K562 (cell line): ENCODE measurements at regions not wholly inside any gene's neighbourhood (a gene's known extent, or its start where the extent isn't known, plus 50 kb on each side); places are given as distances from the start of the nearest gene placed in this dataset.
A peak's percentile ranks its signal among the peaks of the same experiment; 100 is the strongest.

Experiments
- ATAC-seq: fragments of 200-7000 bp; cut with Tn5 transposase; 3 replicates; pipeline ENCODE4 v1.9.1; 2020; ENCODE audit warnings: moderate library complexity
- BruUV-seq: library from RNA; stranded (reverse); fragments of 400-500 nt; replicated peaks from 2 replicates; lab custom pipeline; 2021; lab: Mats Ljungman, UMichigan
- CTCF ChIA-PET: fragments of 300-600 bp; formaldehyde crosslinking; extraction: SDS; loops from one replicate; lab custom pipeline; 2021; ENCODE audit warnings: low intra/inter-chr PET ratio; lab: Yijun Ruan, JAX
- POLR2A ChIA-PET: fragments of 300-600, 350-650 bp; sonication (Branson Sonifier 250); formaldehyde crosslinking; extraction: SDS; loops from one replicate; lab custom pipeline; 2021; ENCODE audit warnings: antibody characterized with exemption, inconsistent platforms; lab: Yijun Ruan, JAX
- DNase-seq, 4 experiments: peaks; one replicate each; pipeline versions ENCODE4 v3.0.0 to v3.0.0-alpha.2; 2011 to 2018; ENCODE audit warnings: low spot score in 3 of 4, mixed read lengths in 3 of 4; ENCODE audit errors: extremely low read depth in 1 of 4
- FAIRE-seq: peaks from 2 replicates; lab custom pipeline; 2011; peaks lifted over from hg19 to GRCh38; lab: Jason Lieb, UNC
- H2AFZ ChIP-seq: 2 replicates; pipeline ENCODE4 v1.6.0; 2011; ENCODE audit warnings: low read depth, low read length, control low read depth, inconsistent platforms
- H3K27ac ChIP-seq: fragments of 200-600 bp; 3 replicates; pipeline ENCODE4 v1.8.0; 2011; ENCODE audit warnings: low read depth, mild to moderate bottlenecking, control low read depth, inconsistent platforms, low read length, moderate library complexity, mixed read lengths; ENCODE audit errors: extremely low read depth
- H3K27me3 ChIP-seq, 2 experiments: fragments of 300-600 bp in 1 of 2; 2 replicates in 1 of 2; 3 replicates in 1 of 2; pipeline versions ENCODE4 v1.6.0 to v1.8.0; 2011; ENCODE audit warnings: inconsistent platforms in 2 of 2, low read length in 2 of 2, mild to moderate bottlenecking in 1 of 2, mixed read lengths in 1 of 2, moderate library complexity in 1 of 2; ENCODE audit not compliant: control insufficient read depth in 2 of 2, insufficient read depth in 2 of 2
- H3K36me3 ChIP-seq: fragments of 300-600 bp; 3 replicates; pipeline ENCODE4 v1.8.0; 2011; ENCODE audit warnings: mild to moderate bottlenecking, low read length, inconsistent platforms; ENCODE audit not compliant: control insufficient read depth, insufficient read depth
- H3K4me1 ChIP-seq, 2 experiments: fragments of 200-600 bp in 1 of 2; replicated peaks in 1 of 2; 2 replicates in 1 of 2; 3 replicates in 1 of 2; pipeline versions ENCODE4 v1.5.1 to v1.8.0; 2011; ENCODE audit warnings: inconsistent platforms in 2 of 2, low read length in 2 of 2, mild to moderate bottlenecking in 1 of 2, mixed read lengths in 1 of 2, moderate library complexity in 1 of 2; ENCODE audit not compliant: control insufficient read depth in 2 of 2, insufficient read depth in 2 of 2
- H3K4me2 ChIP-seq: 2 replicates; pipeline ENCODE4 v1.6.1; 2011; ENCODE audit warnings: low read length, control low read depth, inconsistent platforms, mixed read lengths; ENCODE audit not compliant: insufficient read depth
- H3K4me3 ChIP-seq: fragments of 200-600 bp; sonication (generic), shearing (Covaris generic); 2 replicates; pipeline ENCODE4 v1.5.1; 2016; ENCODE audit warnings: control low read depth, inconsistent platforms
- H3K79me2 ChIP-seq: fragments of 200-600 bp; 3 replicates; pipeline ENCODE4 v1.8.0; 2011; ENCODE audit warnings: low read length, inconsistent platforms; ENCODE audit not compliant: control insufficient read depth, insufficient read depth
- H3K9ac ChIP-seq, 2 experiments: 2 replicates each; pipeline versions ENCODE4 v1.6.0 to v1.6.1; 2011; ENCODE audit warnings: low read depth in 2 of 2, low read length in 2 of 2, control low read depth in 1 of 2, inconsistent platforms in 1 of 2, mild to moderate bottlenecking in 1 of 2, mixed read lengths in 1 of 2; ENCODE audit not compliant: insufficient read depth in 1 of 2
- H3K9me1 ChIP-seq: one replicate; pipeline ENCODE4 v1.6.0; 2011; ENCODE audit warnings: inconsistent platforms, mild to moderate bottlenecking, low read length, moderate library complexity; ENCODE audit not compliant: control insufficient read depth, insufficient read depth
- H3K9me3 ChIP-seq: replicated peaks from 2 replicates; pipeline ENCODE4 v1.5.1; 2011; ENCODE audit warnings: low read depth, low read length, inconsistent platforms; ENCODE audit not compliant: control insufficient read depth, insufficient read depth
- H4K20me1 ChIP-seq: replicated peaks from 2 replicates; pipeline ENCODE4 v1.6.1; 2011; ENCODE audit warnings: low read length, inconsistent platforms, mixed read lengths; ENCODE audit not compliant: control insufficient read depth, insufficient read depth
- BDP1 ChIP-seq: IDR thresholded peaks from 3 replicates; pipeline ENCODE4 v1.6.1; 2011; ENCODE audit not compliant: insufficient read length, insufficient read depth
- CBX2 ChIP-seq: fragments of 200-600 bp; sonication (generic); IDR thresholded peaks from one replicate; pipeline ENCODE4 v1.6.1; 2012; ENCODE audit warnings: mild to moderate bottlenecking, low read length, inconsistent platforms; ENCODE audit not compliant: insufficient read depth, poor library complexity, severe bottlenecking
- GATAD2A ChIP-seq: fragments of 450-650 bp; IDR thresholded peaks from 2 replicates; pipeline ENCODE4 v1.6.1; 2017
- PHTF2 ChIP-seq: fragments of 250-450 bp; sonication (Bioruptor Pico); IDR thresholded peaks from 2 replicates; pipeline ENCODE4 v1.5.0; 2021; ENCODE audit warnings: mild to moderate bottlenecking
- RBBP5 ChIP-seq: fragments of 200-600 bp; sonication (generic); IDR thresholded peaks from 2 replicates; pipeline ENCODE4 v1.6.1; 2012; ENCODE audit warnings: borderline replicate concordance, mild to moderate bottlenecking, low read length, control low read depth, inconsistent platforms; ENCODE audit not compliant: insufficient read depth, poor library complexity, severe bottlenecking
- RFX1 ChIP-seq: fragments of 450-650 bp; IDR thresholded peaks from 2 replicates; pipeline ENCODE4 v1.6.1; 2016; ENCODE audit warnings: mild to moderate bottlenecking, moderate library complexity
- RHOXF2B ChIP-seq: fragments of 250-450 bp; sonication (Bioruptor Pico); conservative IDR thresholded peaks from 2 replicates; pipeline ENCODE4 v1.5.1; 2021
- SETDB1 ChIP-seq: IDR thresholded peaks from one replicate; pipeline ENCODE4 v1.6.1; 2012; ENCODE audit warnings: low read length, control low read depth, inconsistent platforms
- SRSF3 ChIP-seq: fragments of 200-400 bp; formaldehyde crosslinking; IDR thresholded peaks from 2 replicates; pipeline ENCODE4 v1.6.1; 2016; ENCODE audit warnings: mild to moderate bottlenecking, low read length, moderate library complexity; ENCODE audit not compliant: insufficient read depth
- ZNF316 ChIP-seq: fragments of 450-650 bp; IDR thresholded peaks from 2 replicates; pipeline ENCODE4 v1.6.1; 2016
- WGBS: fragments of 100-300 bp; shearing (Covaris generic); methylation state at CpG from one replicate; pipeline ENCODE4 v1.1.6; 2016; ENCODE audit warnings: low coverage, mixed read lengths; ENCODE audit not compliant: insufficient coverage; ENCODE audit errors: missing lambda C conversion rate; 5-methylcytosine and 5-hydroxymethylcytosine counted together
- in situ Hi-C: fragments of 300-500 bp; cut with MboI; formaldehyde crosslinking; loops from 4 replicates; pipeline ENCODE4 v1.15.0; 2018; ENCODE audit warnings: inconsistent platforms, mixed read lengths
- intact Hi-C: fragments of 100-400 bp; cut with micrococcal nuclease; formaldehyde crosslinking; loops from 2 replicates; pipeline ENCODE4 v1.14.2; 2022
- TF ChIP-seq, protein P1 (sequence below): fragments of 250-450 bp; sonication (Bioruptor Pico); IDR thresholded peaks from 2 replicates; pipeline ENCODE4 v1.5.0; 2021; ENCODE audit warnings: mild to moderate bottlenecking, borderline replicate concordance
- TF ChIP-seq, protein P2 (sequence below): fragments of 250-450 bp; sonication (Bioruptor Pico); IDR thresholded peaks from 2 replicates; pipeline ENCODE4 v1.5.0; 2021

DNA sequence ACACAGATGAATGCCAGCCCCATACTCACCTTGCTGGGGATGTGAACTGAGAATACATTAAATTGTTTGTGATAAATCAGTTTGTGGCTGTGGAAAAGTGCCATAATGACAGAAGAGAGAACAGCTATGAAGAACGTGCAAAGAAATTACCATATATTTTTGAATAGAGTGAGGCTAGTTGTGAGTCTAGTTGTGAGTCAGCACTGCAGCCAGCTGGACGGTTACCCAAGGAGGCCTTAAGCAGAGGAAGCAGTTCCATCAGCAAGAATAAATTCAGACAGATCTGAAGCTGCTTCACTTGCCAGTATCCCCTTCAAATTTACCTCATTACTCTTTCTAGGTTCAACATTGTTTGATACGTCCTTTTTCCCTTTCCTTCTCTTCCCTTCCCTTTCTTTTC is 446.0 kb downstream of the MTRR start (continued):
- no peak for TF ChIP-seq RBBP5
- no peak for TF ChIP-seq GATAD2A
- no peak for TF ChIP-seq ZNF316
- TF ChIP-seq PHTF2 (CRISPR knock-in tag): no peak
- TF ChIP-seq, protein P1, sequence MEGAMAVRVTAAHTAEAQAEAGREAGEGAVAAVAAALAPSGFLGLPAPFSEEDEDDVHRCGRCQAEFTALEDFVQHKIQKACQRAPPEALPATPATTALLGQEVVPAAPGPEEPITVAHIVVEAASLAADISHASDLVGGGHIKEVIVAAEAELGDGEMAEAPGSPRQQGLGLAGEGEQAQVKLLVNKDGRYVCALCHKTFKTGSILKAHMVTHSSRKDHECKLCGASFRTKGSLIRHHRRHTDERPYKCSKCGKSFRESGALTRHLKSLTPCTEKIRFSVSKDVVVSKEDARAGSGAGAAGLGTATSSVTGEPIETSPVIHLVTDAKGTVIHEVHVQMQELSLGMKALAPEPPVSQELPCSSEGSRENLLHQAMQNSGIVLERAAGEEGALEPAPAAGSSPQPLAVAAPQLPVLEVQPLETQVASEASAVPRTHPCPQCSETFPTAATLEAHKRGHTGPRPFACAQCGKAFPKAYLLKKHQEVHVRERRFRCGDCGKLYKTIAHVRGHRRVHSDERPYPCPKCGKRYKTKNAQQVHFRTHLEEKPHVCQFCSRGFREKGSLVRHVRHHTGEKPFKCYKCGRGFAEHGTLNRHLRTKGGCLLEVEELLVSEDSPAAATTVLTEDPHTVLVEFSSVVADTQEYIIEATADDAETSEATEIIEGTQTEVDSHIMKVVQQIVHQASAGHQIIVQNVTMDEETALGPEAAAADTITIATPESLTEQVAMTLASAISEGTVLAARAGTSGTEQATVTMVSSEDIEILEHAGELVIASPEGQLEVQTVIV (CRISPR knock-in tag): no peak

DNA sequence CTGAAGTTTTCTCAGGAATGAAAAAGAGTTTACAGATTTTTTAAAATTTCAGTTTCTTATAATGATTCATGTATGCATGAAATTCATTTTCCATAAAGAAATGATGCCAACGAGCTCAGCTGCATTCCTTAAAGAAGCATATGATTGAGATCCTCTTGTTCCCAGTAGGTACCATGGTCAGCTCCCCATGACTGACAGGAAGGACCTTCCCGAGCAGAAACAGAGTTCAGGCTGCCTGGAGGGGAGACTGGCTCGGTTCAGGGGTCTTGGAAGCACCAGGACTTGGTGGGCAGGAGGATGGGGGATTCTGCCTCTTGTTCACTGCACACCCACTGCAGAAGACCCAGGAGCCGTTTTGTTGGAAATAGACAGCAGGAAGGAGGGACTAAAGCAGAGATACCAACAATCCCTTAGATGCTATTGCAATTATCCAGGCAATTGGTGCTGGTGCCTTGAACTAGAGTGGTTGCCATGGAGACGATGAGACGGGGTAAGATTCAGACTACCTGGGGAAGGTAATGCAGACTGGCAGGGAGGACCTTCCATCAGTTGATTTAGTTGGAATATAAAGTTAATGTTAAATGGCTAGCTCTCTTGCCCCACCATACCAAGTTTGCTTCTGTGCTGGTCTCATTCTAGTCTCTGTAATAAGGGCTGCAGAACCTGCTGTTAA is 447.8 kb downstream of the MTRR start:
- ATAC-seq (no peak), FAIRE-seq (no peak), DNase-seq (no peak)
- BruUV-seq: no TSS peak
- in situ Hi-C loops: no loop called here
- no peak overlapping the region for H3K4me2 ChIP-seq
- TF ChIP-seq CBX2: no peak
- no peak for TF ChIP-seq BDP1
- no peak for TF ChIP-seq RHOXF2B (CRISPR knock-in tag)
- no peak for TF ChIP-seq SRSF3
- no peak for TF ChIP-seq SETDB1
- TF ChIP-seq RFX1: peak; percentile 15; the same call in 1 of the 2 replicates
- TF ChIP-seq, protein P2, sequence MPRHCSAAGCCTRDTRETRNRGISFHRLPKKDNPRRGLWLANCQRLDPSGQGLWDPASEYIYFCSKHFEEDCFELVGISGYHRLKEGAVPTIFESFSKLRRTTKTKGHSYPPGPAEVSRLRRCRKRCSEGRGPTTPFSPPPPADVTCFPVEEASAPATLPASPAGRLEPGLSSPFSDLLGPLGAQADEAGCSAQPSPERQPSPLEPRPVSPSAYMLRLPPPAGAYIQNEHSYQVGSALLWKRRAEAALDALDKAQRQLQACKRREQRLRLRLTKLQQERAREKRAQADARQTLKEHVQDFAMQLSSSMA (CRISPR knock-in tag): no peak
- POLR2A ChIA-PET: no interaction called here
- H3K79me2 ChIP-seq: no peaks in the 10 kb centered on the region
- CTCF ChIA-PET: no interaction called here
- no peak overlapping the region for H2AFZ ChIP-seq
- no peaks in the 10 kb centered on the region for H4K20me1 ChIP-seq
- no peaks in the 10 kb centered on the region for H3K9me3 ChIP-seq
- H3K9me1 ChIP-seq: no peaks in the 10 kb centered on the region
- no peak overlapping the region for H3K27ac ChIP-seq
- H3K9ac ChIP-seq: no peak overlapping the region
- no peaks in the 10 kb centered on the region for H3K36me3 ChIP-seq
- no peaks in the 10 kb centered on the region for H3K4me1 ChIP-seq
- WGBS: 0% methylated on average over 6 of the region's 6 CpGs
- H3K27me3 ChIP-seq: no peaks in the 10 kb centered on the region
- intact Hi-C loops: no loop called here
- no peak overlapping the region for H3K4me3 ChIP-seq
